K562 (cell line): ENCODE measurements at regions not wholly inside any gene's neighbourhood (a gene's known extent, or its start where the extent isn't known, plus 50 kb on each side); places are given as distances from the start of the nearest gene placed in this dataset.

Experiments used
- ATF7 ChIP-seq: fragments of 450-650 bp; IDR thresholded peaks from 2 replicates; pipeline ENCODE4 v1.7.1; 2014; ENCODE audit warnings: mild to moderate bottlenecking, moderate library complexity
- CEBPB ChIP-seq: fragments of 450-650 bp; IDR thresholded peaks from 2 replicates; pipeline ENCODE4 v1.6.1; 2016; ENCODE audit warnings: missing genetic modification characterization, missing compliant biosample characterization
- CEBPG ChIP-seq, 3 experiments: fragments of 200-800 bp in 1 of 3; sonication (Bioruptor generic) in 1 of 3; sonication (generic) in 1 of 3; formaldehyde crosslinking in 1 of 3; IDR thresholded peaks in 2 of 3; conservative IDR thresholded peaks in 1 of 3; 2 replicates each; pipeline versions ENCODE4 v1.6.1 to v1.8.0; 2016 to 2022; ENCODE audit warnings: missing compliant biosample characterization in 2 of 3, missing genetic modification characterization in 2 of 3, mild to moderate bottlenecking in 1 of 3, missing genetic modification reagents in 1 of 3
- FIP1L1 ChIP-seq: fragments of 200-400 bp; formaldehyde crosslinking; IDR thresholded peaks from 2 replicates; pipeline ENCODE4 v1.6.1; 2018; ENCODE audit warnings: mild to moderate bottlenecking, low read depth, low read length; ENCODE audit not compliant: poor library complexity, severe bottlenecking
- IRF9 ChIP-seq: fragments of 450-650 bp; IDR thresholded peaks from 2 replicates; pipeline ENCODE4 v1.6.1; 2016; ENCODE audit warnings: missing biosample characterization, missing genetic modification characterization
- ZNF175 ChIP-seq: fragments of 200-800 bp; sonication (Bioruptor generic); IDR thresholded peaks from 2 replicates; pipeline ENCODE4 v1.6.1; 2016; ENCODE audit warnings: low read depth, mild to moderate bottlenecking, missing genetic modification characterization, missing compliant biosample characterization
- TF ChIP-seq, protein P1 (sequence below), 2 experiments: fragments of 450-650 bp; conservative IDR thresholded peaks; 2 replicates each; pipeline ENCODE4 v1.6.1; 2017; ENCODE audit warnings: mild to moderate bottlenecking in 2 of 2, moderate library complexity in 2 of 2
- TF ChIP-seq, protein P2 (sequence below): sonication (generic); formaldehyde crosslinking; IDR thresholded peaks from 2 replicates; pipeline ENCODE4 v1.8.0; 2023; ENCODE audit warnings: missing genetic modification reagents, mild to moderate bottlenecking, borderline replicate concordance

GRCh38 chr1:99467645-99468044 is 178.3 kb upstream of the PALMD start (continued):
- TF ChIP-seq ATF7: peak; percentile 47; the same call in 1 of the 2 replicates
- TF ChIP-seq FIP1L1: no peak
- TF ChIP-seq CEBPG (CRISPR knock-in tag; IDR thresholded peaks at IDR 0.05): no peak
- TF ChIP-seq CEBPG (tag; conservative IDR thresholded peaks at IDR 0.05 in 1 of 2, IDR thresholded peaks at IDR 0.05 in 1 of 2): peak; percentile 51 to 89; a peak in 3 of 4 replicates
- TF ChIP-seq CEBPB: peak; percentile 60
- TF ChIP-seq, protein P1, sequence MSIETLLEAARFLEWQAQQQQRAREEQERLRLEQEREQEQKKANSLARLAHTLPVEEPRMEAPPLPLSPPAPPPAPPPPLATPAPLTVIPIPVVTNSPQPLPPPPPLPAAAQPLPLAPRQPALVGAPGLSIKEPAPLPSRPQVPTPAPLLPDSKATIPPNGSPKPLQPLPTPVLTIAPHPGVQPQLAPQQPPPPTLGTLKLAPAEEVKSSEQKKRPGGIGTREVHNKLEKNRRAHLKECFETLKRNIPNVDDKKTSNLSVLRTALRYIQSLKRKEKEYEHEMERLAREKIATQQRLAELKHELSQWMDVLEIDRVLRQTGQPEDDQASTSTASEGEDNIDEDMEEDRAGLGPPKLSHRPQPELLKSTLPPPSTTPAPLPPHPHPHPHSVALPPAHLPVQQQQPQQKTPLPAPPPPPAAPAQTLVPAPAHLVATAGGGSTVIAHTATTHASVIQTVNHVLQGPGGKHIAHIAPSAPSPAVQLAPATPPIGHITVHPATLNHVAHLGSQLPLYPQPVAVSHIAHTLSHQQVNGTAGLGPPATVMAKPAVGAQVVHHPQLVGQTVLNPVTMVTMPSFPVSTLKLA (conservative IDR thresholded peaks at IDR 0.05): no peak
- TF ChIP-seq, protein P2, sequence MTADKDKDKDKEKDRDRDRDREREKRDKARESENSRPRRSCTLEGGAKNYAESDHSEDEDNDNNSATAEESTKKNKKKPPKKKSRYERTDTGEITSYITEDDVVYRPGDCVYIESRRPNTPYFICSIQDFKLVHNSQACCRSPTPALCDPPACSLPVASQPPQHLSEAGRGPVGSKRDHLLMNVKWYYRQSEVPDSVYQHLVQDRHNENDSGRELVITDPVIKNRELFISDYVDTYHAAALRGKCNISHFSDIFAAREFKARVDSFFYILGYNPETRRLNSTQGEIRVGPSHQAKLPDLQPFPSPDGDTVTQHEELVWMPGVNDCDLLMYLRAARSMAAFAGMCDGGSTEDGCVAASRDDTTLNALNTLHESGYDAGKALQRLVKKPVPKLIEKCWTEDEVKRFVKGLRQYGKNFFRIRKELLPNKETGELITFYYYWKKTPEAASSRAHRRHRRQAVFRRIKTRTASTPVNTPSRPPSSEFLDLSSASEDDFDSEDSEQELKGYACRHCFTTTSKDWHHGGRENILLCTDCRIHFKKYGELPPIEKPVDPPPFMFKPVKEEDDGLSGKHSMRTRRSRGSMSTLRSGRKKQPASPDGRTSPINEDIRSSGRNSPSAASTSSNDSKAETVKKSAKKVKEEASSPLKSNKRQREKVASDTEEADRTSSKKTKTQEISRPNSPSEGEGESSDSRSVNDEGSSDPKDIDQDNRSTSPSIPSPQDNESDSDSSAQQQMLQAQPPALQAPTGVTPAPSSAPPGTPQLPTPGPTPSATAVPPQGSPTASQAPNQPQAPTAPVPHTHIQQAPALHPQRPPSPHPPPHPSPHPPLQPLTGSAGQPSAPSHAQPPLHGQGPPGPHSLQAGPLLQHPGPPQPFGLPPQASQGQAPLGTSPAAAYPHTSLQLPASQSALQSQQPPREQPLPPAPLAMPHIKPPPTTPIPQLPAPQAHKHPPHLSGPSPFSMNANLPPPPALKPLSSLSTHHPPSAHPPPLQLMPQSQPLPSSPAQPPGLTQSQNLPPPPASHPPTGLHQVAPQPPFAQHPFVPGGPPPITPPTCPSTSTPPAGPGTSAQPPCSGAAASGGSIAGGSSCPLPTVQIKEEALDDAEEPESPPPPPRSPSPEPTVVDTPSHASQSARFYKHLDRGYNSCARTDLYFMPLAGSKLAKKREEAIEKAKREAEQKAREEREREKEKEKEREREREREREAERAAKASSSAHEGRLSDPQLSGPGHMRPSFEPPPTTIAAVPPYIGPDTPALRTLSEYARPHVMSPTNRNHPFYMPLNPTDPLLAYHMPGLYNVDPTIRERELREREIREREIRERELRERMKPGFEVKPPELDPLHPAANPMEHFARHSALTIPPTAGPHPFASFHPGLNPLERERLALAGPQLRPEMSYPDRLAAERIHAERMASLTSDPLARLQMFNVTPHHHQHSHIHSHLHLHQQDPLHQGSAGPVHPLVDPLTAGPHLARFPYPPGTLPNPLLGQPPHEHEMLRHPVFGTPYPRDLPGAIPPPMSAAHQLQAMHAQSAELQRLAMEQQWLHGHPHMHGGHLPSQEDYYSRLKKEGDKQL: no peak
- TF ChIP-seq ZNF175 (CRISPR knock-in tag): 0 out of 2 replicates have a peak, but pooled peaks have one; percentile 26
- 0 out of 2 replicates have a peak, but pooled peaks have one; percentile 35 for TF ChIP-seq IRF9
